Dendritic cell treated with granulocyte-macrophage colony-stimulating factor and Interleukin-4, amounts not matched to agents 40 ng/mL and 50 ng/mL, for 4 days (primary cell): ENCODE measurements at regions not wholly inside any gene's neighbourhood (a gene's known extent, or its start where the extent isn't known, plus 50 kb on each side); places are given as distances from the start of the nearest gene placed in this dataset.

Experiments
- H3K27ac Mint-ChIP-seq: one replicate; pipeline ENCODE4 v1.8.0; 2022; ENCODE audit warnings: mild to moderate bottlenecking, mixed read lengths
- H3K27me3 Mint-ChIP-seq: one replicate; pipeline ENCODE4 v1.8.0; 2022; ENCODE audit warnings: mild to moderate bottlenecking, mixed read lengths
- H3K36me3 Mint-ChIP-seq: one replicate; pipeline ENCODE4 v1.8.0; 2022; ENCODE audit warnings: low read depth, mixed read lengths
- H3K4me1 Mint-ChIP-seq: one replicate; pipeline ENCODE4 v1.8.0; 2022; ENCODE audit warnings: low read depth, mixed read lengths
- H3K4me3 Mint-ChIP-seq: one replicate; pipeline ENCODE4 v1.8.0; 2022; ENCODE audit warnings: mild to moderate bottlenecking, moderate library complexity, mixed read lengths
- H3K9me3 Mint-ChIP-seq: one replicate; pipeline ENCODE4 v1.8.0; 2022; ENCODE audit warnings: mixed read lengths
- intact Hi-C: fragments of 100-400 bp; cut with micrococcal nuclease; formaldehyde crosslinking; loops from one replicate; pipeline ENCODE4 v1.15.0; 2022

- H3K27ac Mint-ChIP-seq: no peak overlapping the region
- H3K4me3 Mint-ChIP-seq: no peak overlapping the region
- peaks cover 21% of the 10 kb centered on the region for H3K9me3 Mint-ChIP-seq
- intact Hi-C loops: no loop called here
- no peaks in the 10 kb centered on the region for H3K27me3 Mint-ChIP-seq
- H3K4me1 Mint-ChIP-seq: no peaks in the 10 kb centered on the region
- H3K36me3 Mint-ChIP-seq: no peaks in the 10 kb centered on the region
Observed at GRCh38 chr5:152861231-152861630, 456.2 kb upstream of the NMUR2 start.

GRCh38 chr5:152864447-152864846, 459.4 kb upstream of the NMUR2 start:
- H3K4me1 Mint-ChIP-seq: no peaks in the 10 kb centered on the region
- H3K4me3 Mint-ChIP-seq: no peak overlapping the region
- H3K27ac Mint-ChIP-seq: no peak overlapping the region
- H3K27me3 Mint-ChIP-seq: no peaks in the 10 kb centered on the region
- intact Hi-C loops: no loop called here
- peaks cover 27% of the 10 kb centered on the region for H3K9me3 Mint-ChIP-seq
- no peaks in the 10 kb centered on the region for H3K36me3 Mint-ChIP-seq

- Mint-ChIP-seq H3K27ac (no peak overlapping the region), H3K36me3 (no peaks in the 10 kb centered on the region)
- intact Hi-C loops: no loop called here
Observed at GRCh38 chr5:152864991-152865390, 459.9 kb upstream of the NMUR2 start.

GRCh38 chr5:152869971-152870370, 464.9 kb upstream of the NMUR2 start:
- intact Hi-C loops: no loop called here
- Mint-ChIP-seq H3K27me3 (no peaks in the 10 kb centered on the region), H3K4me3 (no peak overlapping the region), H3K4me1 (no peaks in the 10 kb centered on the region), H3K36me3 (no peaks in the 10 kb centered on the region), H3K9me3 (peaks cover 26% of the 10 kb centered on the region), H3K27ac (no peak overlapping the region)

More at GRCh38 chr5:152864991-152865390, 459.9 kb upstream of the NMUR2 start:
- Mint-ChIP-seq H3K9me3 (peaks cover 27% of the 10 kb centered on the region), H3K4me1 (no peaks in the 10 kb centered on the region), H3K27me3 (no peaks in the 10 kb centered on the region), H3K4me3 (no peak overlapping the region)

- Mint-ChIP-seq H3K4me1 (no peaks in the 10 kb centered on the region), H3K4me3 (no peak overlapping the region), H3K36me3 (no peaks in the 10 kb centered on the region), H3K27ac (no peak overlapping the region), H3K27me3 (no peaks in the 10 kb centered on the region), H3K9me3 (peaks cover 19% of the 10 kb centered on the region)
- intact Hi-C loops: no loop called here
Observed at GRCh38 chr5:152882621-152883020, 477.5 kb upstream of the NMUR2 start.

GRCh38 chr5:152883066-152883775, 478.1 kb upstream of the NMUR2 start:
- intact Hi-C loops: no loop called here
- Mint-ChIP-seq H3K27me3 (no peaks in the 10 kb centered on the region), H3K9me3 (peaks cover 19% of the 10 kb centered on the region), H3K4me1 (no peaks in the 10 kb centered on the region), H3K4me3 (no peak overlapping the region), H3K27ac (no peak overlapping the region), H3K36me3 (no peaks in the 10 kb centered on the region)

GRCh38 chr5:152884006-152884405, 478.9 kb upstream of the NMUR2 start:
- Mint-ChIP-seq H3K27ac (no peak overlapping the region), H3K4me1 (no peaks in the 10 kb centered on the region), H3K36me3 (no peaks in the 10 kb centered on the region), H3K27me3 (no peaks in the 10 kb centered on the region), H3K4me3 (no peak overlapping the region), H3K9me3 (peaks cover 19% of the 10 kb centered on the region)
- intact Hi-C loops: no loop called here

GRCh38 chr5:152900332-152900731, 495.3 kb upstream of the NMUR2 start:
- Mint-ChIP-seq H3K27me3 (no peaks in the 10 kb centered on the region), H3K27ac (no peak overlapping the region), H3K36me3 (no peaks in the 10 kb centered on the region), H3K9me3 (peaks cover 49% of the 10 kb centered on the region), H3K4me1 (no peaks in the 10 kb centered on the region), H3K4me3 (no peak overlapping the region)
- intact Hi-C loops: no loop called here

- Mint-ChIP-seq H3K36me3 (no peaks in the 10 kb centered on the region), H3K4me1 (no peaks in the 10 kb centered on the region), H3K27ac (no peak overlapping the region), H3K27me3 (no peaks in the 10 kb centered on the region), H3K9me3 (peaks cover 37% of the 10 kb centered on the region), H3K4me3 (no peak overlapping the region)
- intact Hi-C loops: no loop called here
Observed at GRCh38 chr5:152901754-152902153, 496.7 kb upstream of the NMUR2 start.

- intact Hi-C loops: no loop called here
- H3K4me3 Mint-ChIP-seq: no peak overlapping the region
Observed at GRCh38 chr5:152905286-152905685, 500.2 kb upstream of the NMUR2 start.

GRCh38 chr5:152907488-152908245, 502.6 kb upstream of the NMUR2 start:
- H3K27me3 Mint-ChIP-seq: no peaks in the 10 kb centered on the region
- H3K4me3 Mint-ChIP-seq: no peak overlapping the region
- H3K4me1 Mint-ChIP-seq: no peaks in the 10 kb centered on the region
- H3K36me3 Mint-ChIP-seq: no peaks in the 10 kb centered on the region
- H3K27ac Mint-ChIP-seq: no peak overlapping the region
- intact Hi-C loops: no loop called here
- H3K9me3 Mint-ChIP-seq: peaks cover 9% of the 10 kb centered on the region

More at GRCh38 chr5:152905286-152905685, 500.2 kb upstream of the NMUR2 start:
- Mint-ChIP-seq H3K36me3 (no peaks in the 10 kb centered on the region), H3K27me3 (no peaks in the 10 kb centered on the region), H3K9me3 (peaks cover 7% of the 10 kb centered on the region), H3K4me1 (no peaks in the 10 kb centered on the region), H3K27ac (no peak overlapping the region)

GRCh38 chr5:152912924-152913323, 507.8 kb upstream of the NMUR2 start:
- no peak overlapping the region for H3K4me3 Mint-ChIP-seq
- peaks cover 33% of the 10 kb centered on the region for H3K9me3 Mint-ChIP-seq
- intact Hi-C loops: no loop called here

GRCh38 chr5:152932621-152933020, 527.5 kb upstream of the NMUR2 start:
- intact Hi-C loops: no loop called here
- H3K36me3 Mint-ChIP-seq: no peaks in the 10 kb centered on the region
- H3K4me1 Mint-ChIP-seq: no peaks in the 10 kb centered on the region
- no peak overlapping the region for H3K4me3 Mint-ChIP-seq
- no peak overlapping the region for H3K27ac Mint-ChIP-seq
- H3K9me3 Mint-ChIP-seq: peaks cover 34% of the 10 kb centered on the region
- H3K27me3 Mint-ChIP-seq: no peaks in the 10 kb centered on the region

More at GRCh38 chr5:152912924-152913323, 507.8 kb upstream of the NMUR2 start:
- Mint-ChIP-seq H3K27me3 (no peaks in the 10 kb centered on the region), H3K36me3 (no peaks in the 10 kb centered on the region), H3K4me1 (no peaks in the 10 kb centered on the region), H3K27ac (no peak overlapping the region)

- intact Hi-C loops: no loop called here
- Mint-ChIP-seq H3K4me1 (no peaks in the 10 kb centered on the region), H3K36me3 (no peaks in the 10 kb centered on the region), H3K4me3 (no peak overlapping the region), H3K27me3 (no peaks in the 10 kb centered on the region), H3K9me3 (peaks cover 38% of the 10 kb centered on the region), H3K27ac (no peak overlapping the region)
Observed at GRCh38 chr5:152933056-152933455, 528.0 kb upstream of the NMUR2 start.
